Upper lobe of right lung (tissue), 1 donor: ENCODE measurements at regions not wholly inside any gene's neighbourhood (a gene's known extent, or its start where the extent isn't known, plus 50 kb on each side); places are given as distances from the start of the nearest gene placed in this dataset.
A peak's percentile ranks its signal among the peaks of the same experiment; 100 is the strongest.

Source experiments
- ATAC-seq: fragments of 200-7000 bp; cut with Tn5 transposase; one replicate; pipeline ENCODE4 v1.9.1; 2020; ENCODE audit warnings: mild to moderate bottlenecking, moderate library complexity
- DNase-seq: peaks from one replicate; pipeline ENCODE4 v3.0.0-alpha.2; 2020
- H3K27ac ChIP-seq: fragments of 200-600 bp; one replicate; pipeline ENCODE4 v1.8.0; 2022
- H3K27me3 ChIP-seq: fragments of 200-600 bp; one replicate; pipeline ENCODE4 v1.8.0; 2022; ENCODE audit warnings: mild to moderate bottlenecking
- H3K36me3 ChIP-seq: fragments of 200-600 bp; one replicate; pipeline ENCODE4 v1.8.0; 2022
- H3K4me1 ChIP-seq: fragments of 200-600 bp; one replicate; pipeline ENCODE4 v1.8.0; 2022
- H3K4me3 ChIP-seq: fragments of 200-600 bp; one replicate; pipeline ENCODE4 v1.8.0; 2022; ENCODE audit warnings: mild to moderate bottlenecking
- H3K9me3 ChIP-seq: fragments of 200-600 bp; one replicate; pipeline ENCODE4 v1.8.0; 2022
- intact Hi-C: fragments of 100-400 bp; cut with DNase I; formaldehyde crosslinking; loops from one replicate; pipeline ENCODE4 v1.11.0; 2022
- TF ChIP-seq, protein P1 (sequence below): fragments of 200-600 bp; IDR thresholded peaks from one replicate; pipeline ENCODE4 v1.8.0; 2022; ENCODE audit warnings: antibody characterized with exemption
- donor health status: DM: no; HTN: yes; CAD: no; lungs with severe emphysema.

DNA sequence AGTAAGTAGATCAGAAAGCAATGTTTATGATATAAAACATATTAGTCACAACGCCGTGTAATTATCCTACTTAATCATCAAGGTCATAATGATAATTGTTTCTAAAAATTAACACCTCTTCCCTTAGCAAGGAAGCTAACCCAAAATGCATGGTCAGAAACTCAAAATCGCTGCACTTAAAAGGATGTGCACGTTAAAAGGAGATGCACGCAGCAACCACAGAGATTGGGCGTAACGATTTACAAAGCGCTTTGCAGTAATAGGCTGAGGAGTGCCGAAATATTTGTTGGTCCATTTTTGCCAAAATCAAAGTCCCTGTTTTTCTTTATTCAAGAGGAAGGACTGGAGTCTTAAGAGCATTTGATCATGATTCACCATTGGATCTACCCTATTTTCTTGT is 1077.2 kb downstream of the VRK1 start:
- no peaks in the 10 kb centered on the region for H3K4me1 ChIP-seq
- TF ChIP-seq, protein P1, sequence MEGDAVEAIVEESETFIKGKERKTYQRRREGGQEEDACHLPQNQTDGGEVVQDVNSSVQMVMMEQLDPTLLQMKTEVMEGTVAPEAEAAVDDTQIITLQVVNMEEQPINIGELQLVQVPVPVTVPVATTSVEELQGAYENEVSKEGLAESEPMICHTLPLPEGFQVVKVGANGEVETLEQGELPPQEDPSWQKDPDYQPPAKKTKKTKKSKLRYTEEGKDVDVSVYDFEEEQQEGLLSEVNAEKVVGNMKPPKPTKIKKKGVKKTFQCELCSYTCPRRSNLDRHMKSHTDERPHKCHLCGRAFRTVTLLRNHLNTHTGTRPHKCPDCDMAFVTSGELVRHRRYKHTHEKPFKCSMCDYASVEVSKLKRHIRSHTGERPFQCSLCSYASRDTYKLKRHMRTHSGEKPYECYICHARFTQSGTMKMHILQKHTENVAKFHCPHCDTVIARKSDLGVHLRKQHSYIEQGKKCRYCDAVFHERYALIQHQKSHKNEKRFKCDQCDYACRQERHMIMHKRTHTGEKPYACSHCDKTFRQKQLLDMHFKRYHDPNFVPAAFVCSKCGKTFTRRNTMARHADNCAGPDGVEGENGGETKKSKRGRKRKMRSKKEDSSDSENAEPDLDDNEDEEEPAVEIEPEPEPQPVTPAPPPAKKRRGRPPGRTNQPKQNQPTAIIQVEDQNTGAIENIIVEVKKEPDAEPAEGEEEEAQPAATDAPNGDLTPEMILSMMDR, result no peak
- H3K27me3 ChIP-seq, result no peaks in the 10 kb centered on the region
- H3K36me3 ChIP-seq, result no peaks in the 10 kb centered on the region
- DNase-seq (no peak), ATAC-seq (no peak)
- no peak overlapping the region for H3K27ac ChIP-seq
- H3K9me3 ChIP-seq, result no peaks in the 10 kb centered on the region
- intact Hi-C loops, result no loop called here
- H3K4me3 ChIP-seq, result no peak overlapping the region

DNA sequence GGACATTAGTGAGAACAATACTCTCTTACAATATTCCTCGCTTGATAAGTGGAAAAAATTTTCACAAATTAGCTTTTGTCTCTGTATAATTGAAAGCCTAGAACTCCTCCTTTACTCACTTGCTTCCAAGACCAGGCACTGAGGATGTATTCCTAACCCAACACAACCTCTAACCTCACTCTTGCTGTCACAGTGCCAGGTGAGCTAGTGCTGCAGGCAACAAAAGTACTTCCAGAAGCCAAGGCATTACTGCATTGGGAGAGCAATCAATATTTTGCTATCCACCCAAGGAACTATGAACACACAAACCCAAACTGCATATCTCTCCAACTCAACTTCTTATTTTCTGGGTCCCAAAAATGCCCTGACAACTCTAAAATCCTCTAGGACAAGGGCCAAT is 1081.0 kb downstream of the VRK1 start:
- DNase-seq, result no peak
- H3K27ac ChIP-seq, result no peak overlapping the region
- TF ChIP-seq, protein P1, result no peak
- intact Hi-C loops, result no loop called here
- H3K9me3 ChIP-seq, result no peaks in the 10 kb centered on the region
- H3K4me3 ChIP-seq, result no peak overlapping the region
- H3K27me3 ChIP-seq, result no peaks in the 10 kb centered on the region
- no peaks in the 10 kb centered on the region for H3K36me3 ChIP-seq
- no peaks in the 10 kb centered on the region for H3K4me1 ChIP-seq
- ATAC-seq, result no peak

DNA sequence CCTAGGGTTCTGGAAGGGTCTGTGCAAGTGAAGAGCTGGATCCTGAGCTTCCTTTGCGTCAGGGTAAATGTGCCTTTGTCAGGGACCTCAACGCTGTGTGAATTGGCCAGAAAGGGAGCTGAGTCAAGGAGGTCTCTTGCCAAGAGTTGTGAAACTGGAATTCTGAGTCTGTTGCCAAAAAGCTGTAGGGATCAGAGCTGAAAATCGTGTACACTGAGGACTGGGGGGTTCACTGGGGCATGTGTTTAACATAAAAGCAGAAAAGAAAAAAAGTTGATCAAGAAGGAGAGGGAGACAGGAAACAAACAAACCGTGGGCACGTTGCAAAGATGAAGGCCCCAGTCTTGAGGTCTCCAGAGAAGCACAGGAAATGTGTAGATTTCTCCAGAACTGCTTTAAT is 1081.5 kb downstream of the VRK1 start:
- H3K4me3 ChIP-seq, result no peak overlapping the region
- TF ChIP-seq, protein P1, result no peak
- no peak for DNase-seq
- no peaks in the 10 kb centered on the region for H3K36me3 ChIP-seq
- H3K9me3 ChIP-seq, result no peaks in the 10 kb centered on the region
- peak; percentile 45 for ATAC-seq
- H3K27me3 ChIP-seq, result no peaks in the 10 kb centered on the region
- no peaks in the 10 kb centered on the region for H3K4me1 ChIP-seq
- intact Hi-C loops, result no loop called here
- no peak overlapping the region for H3K27ac ChIP-seq

DNA sequence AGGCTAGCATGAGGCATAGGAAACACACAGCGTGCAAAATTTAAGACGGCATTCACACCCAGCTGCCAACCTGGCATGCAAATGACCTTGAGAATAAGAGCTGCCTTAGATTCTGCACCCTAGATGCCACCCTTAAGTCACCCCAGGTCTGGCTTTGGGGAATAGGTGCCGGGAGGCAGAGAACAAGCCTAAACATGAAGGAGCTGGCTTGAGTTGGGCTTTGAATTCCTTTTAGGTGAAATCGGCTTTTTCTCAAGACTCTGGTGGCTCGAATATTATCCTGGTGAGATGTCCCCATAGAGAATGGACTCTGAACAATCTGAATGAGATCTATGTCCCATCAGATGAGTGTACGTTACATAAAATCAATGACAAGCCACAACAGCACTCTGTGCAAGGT is 1090.5 kb downstream of the VRK1 start:
- Histone ChIP-seq H3K27ac (no peak overlapping the region), H3K4me3 (no peak overlapping the region), H3K27me3 (no peaks in the 10 kb centered on the region), H3K4me1 (no peaks in the 10 kb centered on the region), H3K36me3 (no peaks in the 10 kb centered on the region), H3K9me3 (no peaks in the 10 kb centered on the region)
- TF ChIP-seq, protein P1, result no peak
- intact Hi-C loops, result no loop called here
- DNase-seq, result no peak
- ATAC-seq, result no peak

DNA sequence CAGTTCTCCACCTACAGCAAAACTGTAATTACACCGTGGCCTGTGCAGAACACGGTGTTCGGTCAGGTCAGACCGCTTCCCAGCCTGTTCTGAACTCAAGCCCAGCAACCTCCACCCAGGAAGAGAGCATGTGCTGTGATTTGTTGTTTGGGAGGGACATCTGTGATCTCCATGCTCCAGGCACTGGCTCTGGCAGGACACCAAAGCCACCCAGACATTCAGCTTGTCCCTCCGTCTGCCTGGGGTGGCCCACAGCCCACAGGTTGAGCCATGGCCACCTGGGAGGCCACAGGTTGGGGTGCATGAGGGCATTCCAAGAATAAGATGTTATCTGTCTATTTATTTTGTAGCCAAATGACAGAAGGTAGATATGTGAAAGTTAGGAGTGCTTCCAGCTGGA is 1091.1 kb downstream of the VRK1 start:
- TF ChIP-seq, protein P1, result no peak
- H3K9me3 ChIP-seq, result no peaks in the 10 kb centered on the region
- no peaks in the 10 kb centered on the region for H3K27me3 ChIP-seq
- DNase-seq (no peak), ATAC-seq (no peak)
- no peak overlapping the region for H3K27ac ChIP-seq
- H3K36me3 ChIP-seq, result no peaks in the 10 kb centered on the region
- no peak overlapping the region for H3K4me3 ChIP-seq
- H3K4me1 ChIP-seq, result no peaks in the 10 kb centered on the region
- intact Hi-C loops, result no loop called here

DNA sequence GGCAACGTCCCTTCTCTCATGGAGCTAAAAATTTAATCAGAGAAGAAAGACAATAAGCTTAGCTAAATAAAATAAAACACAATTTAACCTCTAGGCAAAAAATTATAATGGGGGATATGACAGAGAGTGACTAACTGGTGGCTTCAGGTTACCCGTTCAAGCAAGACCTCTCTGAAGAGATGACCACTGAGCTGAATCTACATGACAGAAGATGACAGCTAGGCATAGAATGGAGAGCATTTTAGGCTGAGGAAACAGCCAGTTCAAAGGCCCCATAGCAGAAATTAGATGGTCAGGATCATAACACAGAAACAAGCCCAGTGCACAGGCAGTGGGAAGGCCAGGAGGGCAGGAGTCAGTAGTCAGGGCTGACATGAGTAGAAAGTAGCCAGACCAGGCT is 1094.3 kb downstream of the VRK1 start:
- TF ChIP-seq, protein P1, result no peak
- H3K27ac ChIP-seq, result no peak overlapping the region
- intact Hi-C loops, result no loop called here
- DNase-seq (no peak), ATAC-seq (no peak)
- H3K4me3 ChIP-seq, result no peak overlapping the region
- no peaks in the 10 kb centered on the region for H3K36me3 ChIP-seq
- H3K4me1 ChIP-seq, result no peaks in the 10 kb centered on the region
- H3K9me3 ChIP-seq, result no peaks in the 10 kb centered on the region
- H3K27me3 ChIP-seq, result no peaks in the 10 kb centered on the region
